NCI-H748 treated with DMSO at 0.1 percent for 48 hours (cell line): ENCODE measurements at regions not wholly inside any gene's neighbourhood (a gene's known extent, or its start where the extent isn't known, plus 50 kb on each side); places are given as distances from the start of the nearest gene placed in this dataset.

Source experiments
- DNase-seq: peaks from one replicate; lab custom pipeline; 2025; lab: John Stamatoyannopoulos, UW

DNA sequence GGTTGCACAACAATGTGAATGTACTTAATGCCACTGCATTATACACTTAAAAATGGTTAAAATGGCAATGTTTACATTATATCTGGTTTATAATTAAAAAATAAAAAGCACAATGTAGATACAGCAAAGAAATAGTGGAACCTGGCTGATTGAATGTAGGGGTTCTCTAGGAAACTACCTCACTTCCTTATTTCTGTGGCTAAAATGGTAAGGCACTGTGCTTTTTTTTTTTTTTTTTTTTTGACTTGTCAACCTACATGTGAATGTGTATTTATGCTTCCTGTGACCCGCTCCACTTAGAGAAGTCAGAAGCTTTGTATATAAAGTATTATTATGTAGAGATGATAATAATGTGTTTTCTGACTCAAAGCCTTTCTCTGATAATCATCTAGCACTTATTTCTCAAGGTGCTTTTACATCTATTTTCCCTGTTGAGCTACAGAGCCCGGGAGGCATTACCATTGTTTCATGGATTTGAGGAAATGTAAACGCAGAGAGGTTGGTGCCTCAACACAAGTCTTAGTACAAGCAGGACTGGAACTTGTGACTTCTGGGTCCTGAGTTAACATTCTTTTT lies 55.0 kb downstream of the SOX4 start:
- no peak for DNase-seq

DNA sequence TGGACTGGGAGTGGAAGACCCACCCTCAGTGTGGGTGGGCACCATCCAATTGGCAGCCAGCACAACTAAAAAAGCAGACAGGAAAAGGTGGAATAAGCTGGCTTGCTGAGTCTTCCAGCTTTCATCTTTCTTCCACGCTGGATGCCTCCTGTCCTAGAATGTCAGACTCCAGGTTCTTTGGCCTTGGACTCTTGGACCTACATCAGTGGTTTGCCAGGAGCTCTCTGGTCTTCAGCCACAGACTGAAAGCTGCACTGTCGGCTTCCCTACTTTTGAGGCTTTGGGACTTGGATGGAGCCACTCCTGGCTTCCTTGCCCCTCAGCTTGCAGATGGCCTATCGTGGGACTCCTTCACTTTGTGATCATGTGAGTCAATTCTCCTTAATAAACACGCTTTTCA lies 59.8 kb downstream of the SOX4 start:
- no peak for DNase-seq

DNA sequence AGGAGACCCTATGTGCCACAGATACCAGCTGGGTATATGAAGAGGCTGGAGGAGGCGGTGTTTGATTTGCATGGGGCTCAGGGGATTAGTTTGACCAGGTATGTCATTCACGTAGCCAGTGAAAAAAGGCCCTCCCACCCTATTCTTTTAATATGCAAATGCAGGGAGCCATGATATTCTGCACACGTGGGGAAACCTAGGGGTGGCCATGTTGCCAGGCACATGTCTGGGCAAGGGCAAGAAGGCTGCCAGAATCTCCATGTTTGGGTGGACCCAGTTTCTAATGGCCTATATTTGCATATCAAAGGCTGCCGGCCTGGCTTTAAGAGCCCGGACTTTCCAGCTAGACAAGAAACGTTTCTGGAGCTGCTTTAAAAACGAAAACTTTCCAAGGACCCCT lies 60.4 kb downstream of the SOX4 start:
- no peak for DNase-seq

DNA sequence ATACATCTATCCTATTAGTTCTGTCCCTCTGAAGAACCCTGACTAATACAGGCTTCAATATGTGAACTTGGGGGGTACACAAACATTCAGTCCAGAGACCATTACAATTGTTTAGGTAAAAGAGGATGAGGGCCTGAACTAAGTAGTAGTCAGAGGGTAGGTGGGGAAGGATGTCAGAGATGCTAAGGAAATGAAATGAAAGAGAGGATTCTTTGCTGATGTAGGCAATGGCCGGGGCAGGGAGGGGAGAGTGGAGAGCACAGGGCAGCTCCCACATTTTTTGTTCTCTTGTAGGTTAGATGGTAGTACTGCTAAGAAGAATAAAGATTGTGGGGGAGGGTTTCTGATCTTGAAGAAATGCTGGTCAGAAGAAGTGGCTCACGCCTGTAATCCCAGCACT lies 60.8 kb downstream of the SOX4 start:
- DNase-seq = no peak

DNA sequence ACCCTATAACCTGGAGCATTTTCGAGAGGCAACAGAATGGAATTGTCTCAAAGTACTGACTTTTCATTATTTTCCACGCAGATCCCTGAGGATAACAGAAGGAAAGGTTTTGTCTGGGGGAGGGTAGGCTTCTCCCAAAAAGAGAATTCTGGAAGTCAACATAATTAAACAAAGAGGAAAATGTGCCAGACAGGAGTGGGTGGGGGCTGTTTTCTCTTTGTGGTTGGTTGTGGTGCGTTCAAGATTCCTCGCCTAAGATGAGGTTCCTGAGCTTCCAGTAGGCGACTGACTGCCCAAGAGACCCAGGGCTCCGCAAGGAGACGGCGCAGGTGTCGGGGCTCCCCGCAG lies 70.4 kb downstream of the SOX4 start:
- no peak for DNase-seq

DNA sequence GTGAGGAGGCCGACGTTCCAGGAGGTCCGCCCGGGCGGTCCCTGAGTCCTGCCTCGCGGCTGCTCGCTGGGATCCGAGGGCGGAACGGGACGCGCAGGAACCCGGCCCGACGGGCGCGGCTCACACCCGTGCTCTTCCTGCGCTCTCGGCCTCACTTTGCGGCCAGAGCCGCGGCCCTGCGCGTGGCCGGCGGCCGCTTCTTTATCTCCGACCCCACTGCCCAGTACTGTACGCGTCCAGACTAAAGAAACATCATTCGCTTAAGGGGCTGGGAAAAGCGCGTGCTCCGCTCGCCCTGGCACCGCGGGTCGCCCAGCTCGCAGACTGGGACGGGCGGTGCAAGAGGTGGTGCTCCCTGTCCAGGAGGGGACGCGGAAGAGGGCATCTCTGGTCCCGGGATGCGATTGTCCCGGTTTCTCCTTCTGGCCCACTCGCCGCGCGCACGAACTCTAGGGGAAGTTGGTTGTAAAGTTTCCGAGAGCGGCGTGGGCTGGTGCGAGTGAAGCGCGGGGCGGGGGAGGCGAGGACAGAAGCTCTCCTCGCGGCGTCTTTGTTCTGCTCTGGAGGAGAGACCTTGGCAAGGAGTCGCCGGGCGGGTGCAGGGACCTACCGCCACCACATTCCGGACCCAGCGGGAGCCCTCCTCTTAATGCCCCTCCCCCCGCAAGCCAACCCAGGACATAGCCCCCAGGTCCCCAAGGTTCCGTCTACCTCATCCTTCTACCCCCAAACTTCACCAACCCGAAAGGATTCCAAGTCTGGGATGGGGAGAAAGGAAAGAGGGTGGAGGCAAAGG lies 71.0 kb downstream of the SOX4 start:
- DNase-seq = peak; percentile 59

- DNase-seq = no peak
Observed at GRCh38 chr6:21665110-21665391, 71.5 kb downstream of the SOX4 start.

DNA sequence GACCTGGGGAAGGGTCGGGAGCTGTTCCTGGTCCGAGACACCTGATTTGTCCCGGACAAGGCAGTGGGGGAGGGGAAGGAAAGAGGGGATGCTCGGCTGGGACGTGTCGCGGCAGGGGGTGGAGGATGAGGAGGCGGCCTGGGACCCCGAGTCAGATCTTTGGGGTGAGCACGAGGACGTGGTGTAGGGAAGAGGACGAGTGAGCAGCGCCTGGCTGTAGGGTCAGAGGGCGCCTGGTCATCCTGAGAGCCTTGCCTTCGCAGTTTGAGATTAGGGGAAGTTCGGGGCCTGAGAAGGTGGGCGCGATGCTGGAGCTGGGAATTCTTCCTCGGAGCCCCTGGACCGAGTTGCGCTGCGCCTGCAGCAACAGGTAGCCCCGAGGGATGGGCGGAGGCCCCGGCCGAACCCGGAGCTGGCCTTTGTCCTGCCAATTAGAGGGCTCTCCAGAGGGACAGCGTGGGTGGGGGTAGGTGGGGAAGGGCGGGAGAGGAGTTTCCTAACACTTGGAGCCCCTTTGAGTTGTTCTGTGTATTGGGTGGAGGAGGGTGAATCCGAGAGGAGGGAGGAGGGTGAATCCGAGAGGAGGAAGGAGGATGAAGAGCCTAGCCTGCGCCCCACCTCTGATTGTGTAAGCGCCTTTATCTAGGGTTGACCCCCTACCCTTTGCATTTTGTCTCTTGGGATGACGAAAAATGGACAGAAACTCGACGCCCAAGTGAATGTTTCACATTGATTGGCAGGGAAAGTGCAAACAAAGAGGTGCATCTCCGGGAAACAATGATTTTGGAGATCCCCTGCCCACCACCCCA lies 72.0 kb downstream of the SOX4 start:
- peak; percentile 59 for DNase-seq

DNA sequence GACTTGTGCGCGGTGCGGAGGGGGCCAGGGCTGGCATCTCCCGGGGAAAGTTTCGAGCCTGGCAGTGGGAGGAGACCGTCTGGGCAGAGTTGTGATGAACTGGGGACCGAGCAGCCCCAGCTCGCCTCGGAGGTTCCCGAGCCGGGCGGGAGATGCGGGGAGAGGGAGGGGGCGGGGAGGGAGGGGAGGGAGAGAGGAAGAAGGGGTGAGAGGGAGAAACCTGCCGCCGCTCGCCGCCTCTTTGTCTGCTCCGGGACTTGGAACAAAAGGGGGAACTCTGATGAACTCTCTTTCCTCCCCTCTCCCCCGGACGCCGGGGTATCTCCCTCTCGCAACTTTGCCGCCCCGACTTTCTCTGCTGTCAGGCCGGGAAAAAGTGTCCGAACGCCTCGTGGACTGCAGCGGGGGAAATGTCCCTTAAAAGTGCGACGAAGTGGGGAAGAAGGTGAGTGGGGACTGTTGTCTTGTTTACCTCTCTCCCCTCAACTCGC lies 72.7 kb downstream of the SOX4 start:
- DNase-seq = peak; percentile 59

DNA sequence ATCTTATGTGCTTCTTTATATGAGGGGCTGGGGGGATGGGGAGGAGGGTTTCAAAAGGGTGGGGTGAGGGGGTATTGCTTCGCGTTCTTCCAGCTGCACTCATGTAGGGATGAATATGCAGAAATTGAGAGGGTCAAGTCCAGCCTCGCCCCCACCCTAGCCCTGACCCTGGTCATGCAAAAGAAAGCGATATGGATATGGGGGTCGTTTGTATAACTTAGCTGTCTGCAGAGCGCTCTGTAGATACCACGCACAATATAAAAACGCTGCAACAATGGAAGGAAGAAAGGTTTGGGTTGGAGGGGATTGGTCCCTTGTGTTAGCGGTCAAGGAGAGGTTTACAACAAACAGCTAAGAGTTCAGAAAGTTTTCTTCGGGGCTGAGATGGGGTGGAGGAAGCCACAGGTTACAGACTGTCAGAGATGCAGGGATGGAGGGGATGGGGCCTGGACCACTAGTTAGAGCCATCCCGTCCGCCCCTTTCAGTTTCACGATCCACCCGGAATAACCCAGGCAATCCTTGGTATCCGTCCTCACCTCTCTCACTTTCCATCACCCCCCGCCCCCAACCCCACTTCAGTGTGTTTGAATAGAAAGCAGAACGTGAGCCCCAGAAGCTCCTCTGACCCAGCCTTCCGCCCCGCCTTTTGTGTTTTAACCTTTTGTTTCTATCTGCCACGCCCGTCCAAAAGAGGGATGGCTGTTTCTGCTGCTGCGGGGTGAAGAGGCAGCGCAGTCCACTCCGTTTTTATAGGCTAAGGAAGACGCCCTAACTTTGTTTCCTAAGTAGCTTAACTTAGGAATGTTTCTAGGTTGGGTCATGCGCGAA lies 73.5 kb downstream of the SOX4 start:
- DNase-seq = peak; percentile 76

DNA sequence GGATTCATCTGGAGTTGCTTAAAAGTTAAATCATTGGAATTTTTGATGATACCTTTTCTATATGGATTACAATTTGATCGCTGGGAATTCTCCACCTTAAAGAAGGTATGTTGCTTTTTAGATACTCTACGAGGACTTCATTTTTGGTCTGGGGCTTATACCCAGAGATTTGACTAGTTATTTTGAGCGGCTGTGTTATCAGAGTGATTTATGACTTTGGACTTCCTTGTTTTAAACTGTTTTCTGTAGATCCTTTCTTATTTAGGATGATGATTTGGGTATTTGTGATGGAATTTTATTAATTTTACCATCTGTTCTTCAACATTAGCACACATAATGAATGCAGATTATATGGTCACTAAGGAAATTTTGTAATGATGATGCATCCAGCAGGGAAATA lies 75.2 kb downstream of the SOX4 start:
- no peak for DNase-seq

GRCh38 chr6:21676769-21677168 lies 83.2 kb downstream of the SOX4 start:
- no peak for DNase-seq

DNA sequence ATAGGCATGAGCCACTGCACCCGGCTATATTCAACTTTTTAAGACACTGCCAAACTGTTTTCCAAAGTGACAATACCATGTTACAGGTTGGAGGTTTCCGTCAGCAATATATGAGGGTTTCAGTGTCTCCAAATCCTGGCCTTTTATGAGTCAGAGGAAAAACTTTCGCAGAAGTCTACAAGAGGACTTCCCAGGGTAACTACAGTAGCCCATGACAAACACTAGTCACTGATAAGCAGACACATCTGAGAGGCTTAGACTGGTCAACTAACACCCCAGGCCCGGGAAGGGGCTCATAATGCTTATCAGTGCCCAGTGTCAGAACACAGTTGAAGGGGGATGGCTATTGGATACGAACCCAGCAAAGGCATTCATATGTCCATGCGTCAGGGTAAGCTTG lies 85.4 kb downstream of the SOX4 start:
- DNase-seq = no peak

DNA sequence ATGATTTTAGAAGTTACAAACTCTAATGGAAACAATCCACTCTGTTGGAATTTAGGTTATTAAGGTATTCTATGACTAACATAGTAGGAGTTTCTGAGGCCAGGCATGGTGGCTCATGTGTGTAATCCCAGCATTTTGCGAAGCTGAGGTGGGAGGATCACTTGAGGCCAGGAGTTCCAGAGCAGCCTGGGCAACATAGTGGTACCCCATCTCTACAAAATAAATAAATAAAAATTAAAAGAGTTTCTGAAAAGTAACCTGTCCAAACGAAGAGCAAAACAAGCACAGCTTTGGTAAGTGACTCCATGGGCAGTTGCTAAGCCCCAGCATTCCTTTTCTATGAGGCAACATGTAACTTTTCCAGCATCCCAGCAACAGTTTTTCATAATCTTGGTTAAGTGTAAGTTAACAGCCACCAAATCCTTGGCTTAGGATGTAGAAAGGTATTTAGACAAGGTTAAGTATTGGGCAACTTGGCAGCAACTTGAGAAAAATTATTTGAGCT lies 86.3 kb downstream of the SOX4 start:
- no peak for DNase-seq

DNA sequence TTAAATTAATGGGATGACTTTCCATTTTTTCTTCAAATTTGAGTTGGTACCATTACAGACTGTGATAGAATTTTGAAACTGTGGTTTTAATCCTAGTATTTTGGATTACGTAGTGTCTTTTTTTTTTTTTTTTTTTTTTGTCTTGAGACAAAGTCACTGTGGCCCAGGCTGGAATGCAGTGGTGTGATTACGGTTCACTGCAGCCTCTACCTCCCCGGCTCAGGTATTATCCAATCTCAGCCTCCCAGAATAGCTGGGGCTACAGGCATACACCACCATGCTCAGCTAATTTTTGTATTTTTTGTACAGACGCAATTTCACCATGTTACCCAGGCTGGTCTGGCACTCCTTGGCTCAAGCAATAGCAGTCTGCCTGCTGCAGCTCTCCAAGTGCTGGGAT lies 87.1 kb downstream of the SOX4 start:
- DNase-seq = no peak

- DNase-seq = no peak
Observed at GRCh38 chr6:21690489-21690888, 96.9 kb downstream of the SOX4 start.

- DNase-seq = no peak
Observed at GRCh38 chr6:21691685-21692346, 98.3 kb downstream of the SOX4 start.

DNA sequence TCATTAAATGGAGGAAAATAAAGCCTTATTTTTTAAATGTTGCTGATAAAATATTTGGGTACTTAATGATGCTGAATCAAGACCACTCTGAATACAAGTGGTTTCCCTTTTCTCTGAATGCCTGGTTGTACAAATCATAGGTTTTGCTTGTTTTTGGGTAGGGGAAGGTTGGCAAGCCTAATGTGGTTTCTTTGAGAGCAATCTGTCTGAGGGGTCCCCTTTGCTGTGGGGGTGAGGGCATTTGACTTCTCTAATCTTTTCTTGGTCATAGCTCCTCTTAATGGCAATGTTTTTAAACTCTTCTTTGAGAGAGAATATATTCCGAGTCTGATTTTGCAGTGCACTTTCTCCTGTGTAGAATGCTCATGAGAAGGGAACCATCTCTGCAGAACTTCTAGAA lies 99.2 kb downstream of the SOX4 start:
- no peak for DNase-seq

- DNase-seq = no peak
Observed at GRCh38 chr6:21694168-21694567, 100.6 kb downstream of the SOX4 start.

- no peak for DNase-seq
Observed at GRCh38 chr6:21707524-21708319, 114.2 kb downstream of the SOX4 start.

DNA sequence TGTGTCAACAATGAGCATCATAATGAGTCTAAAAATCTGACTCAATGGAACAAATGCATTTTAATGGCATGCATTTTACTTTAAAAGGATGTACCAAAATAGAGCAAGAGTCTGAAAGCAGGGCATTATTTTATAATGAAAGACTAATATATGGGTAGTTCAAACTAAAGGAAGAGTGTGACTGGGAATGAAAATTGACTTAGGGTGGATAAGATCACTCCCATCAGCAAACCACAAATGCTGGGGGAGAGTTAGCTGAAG lies 114.7 kb downstream of the SOX4 start:
- DNase-seq = no peak
